ENCODE measurements at regions not wholly inside any gene's neighbourhood (a gene's known extent, or its start where the extent isn't known, plus 50 kb on each side); places are given as distances from the start of the nearest gene placed in this dataset.

- TF ChIP-seq CTCF (conservative IDR thresholded peaks at IDR 0.05; ENCODE audit: low read length) (no peak), EZH2phosphoT487 (IDR thresholded peaks at IDR 0.05; ENCODE audit: borderline replicate concordance) (no peak)
Observed at GRCh38 chr3:106036696-106037095, 167.9 kb upstream of the CBLB start.
